ENCODE measurements at regions not wholly inside any gene's neighbourhood (a gene's known extent, or its start where the extent isn't known, plus 50 kb on each side); places are given as distances from the start of the nearest gene placed in this dataset.

- Histone ChIP-seq H3K36me3 (ENCODE audit: control insufficient read depth in 2 of 2, extremely low read depth in 1 of 2, insufficient read depth in 2 of 2, low read length in 2 of 2) (no peaks in the 10 kb centered on the region), H3K4me1 (ENCODE audit: control insufficient read depth, extremely low read depth, insufficient read depth, low read length) (no peaks in the 10 kb centered on the region), H3K9me1 (ENCODE audit: control insufficient read depth, extremely low read depth, insufficient read depth, low read length) (no peaks in the 10 kb centered on the region), H3K4me3 (ENCODE audit: control insufficient read depth in 2 of 3, extremely low read depth in 1 of 3, insufficient read depth in 2 of 3, low read depth in 1 of 3, low read length in 3 of 3) (no peak overlapping the region), H3K27me3 (ENCODE audit: control insufficient read depth, extremely low read depth, insufficient read depth, low read length) (no peaks in the 10 kb centered on the region), H3K4me2 (ENCODE audit: control insufficient read depth, extremely low read depth, insufficient read depth, low read depth, low read length) (no peak overlapping the region), H3K27ac (ENCODE audit: control insufficient read depth, insufficient read depth, low read length) (no peak overlapping the region), H3K9ac (ENCODE audit: control insufficient read depth, extremely low read depth, insufficient read depth, low read length) (no peak overlapping the region), H2AFZ (ENCODE audit: control insufficient read depth, low read length) (no peak overlapping the region), H4K20me1 (ENCODE audit: control insufficient read depth, extremely low read depth, insufficient read depth, low read length) (no peaks in the 10 kb centered on the region), H3K9me3 (ENCODE audit: control insufficient read depth, low read depth, low read length) (no peaks in the 10 kb centered on the region), H3K79me2 (ENCODE audit: control insufficient read depth, insufficient read depth, low read length) (no peaks in the 10 kb centered on the region)
- TF ChIP-seq EZH2 (IDR thresholded peaks at IDR 0.05; ENCODE audit: low read length) = no peak
- no peak for TF ChIP-seq CTCF (optimal IDR thresholded peaks at IDR 0.05 in 1 of 3, IDR thresholded peaks at IDR 0.05 in 1 of 3, conservative IDR thresholded peaks at IDR 0.05 in 1 of 3; ENCODE audit: extremely low read depth in 1 of 3, insufficient read depth in 2 of 3, low read length in 3 of 3)
- DNase-seq (ENCODE audit: low read depth, low spot score) = no peak
- dilution Hi-C loops (cut with MboI; ENCODE audit: extremely low pct_ligation_motif_present, low sequenced_read_pairs) = no loop called here
- no peak for FAIRE-seq
Observed at GRCh38 chrX:8313844-8314243, 142.8 kb upstream of the VCX2 start.

- Histone ChIP-seq H2AFZ (ENCODE audit: control insufficient read depth, low read length) (no peak overlapping the region), H3K36me3 (ENCODE audit: control insufficient read depth in 2 of 2, extremely low read depth in 1 of 2, insufficient read depth in 2 of 2, low read length in 2 of 2) (no peaks in the 10 kb centered on the region), H3K27ac (ENCODE audit: control insufficient read depth, insufficient read depth, low read length) (no peak overlapping the region), H3K4me2 (ENCODE audit: control insufficient read depth, extremely low read depth, insufficient read depth, low read depth, low read length) (no peak overlapping the region), H3K4me3 (ENCODE audit: control insufficient read depth in 2 of 3, extremely low read depth in 1 of 3, insufficient read depth in 2 of 3, low read depth in 1 of 3, low read length in 3 of 3) (no peak overlapping the region), H3K9me1 (ENCODE audit: control insufficient read depth, extremely low read depth, insufficient read depth, low read length) (no peaks in the 10 kb centered on the region), H3K79me2 (ENCODE audit: control insufficient read depth, insufficient read depth, low read length) (no peaks in the 10 kb centered on the region), H3K9me3 (ENCODE audit: control insufficient read depth, low read depth, low read length) (no peaks in the 10 kb centered on the region), H3K9ac (ENCODE audit: control insufficient read depth, extremely low read depth, insufficient read depth, low read length) (no peak overlapping the region), H3K4me1 (ENCODE audit: control insufficient read depth, extremely low read depth, insufficient read depth, low read length) (no peaks in the 10 kb centered on the region), H3K27me3 (ENCODE audit: control insufficient read depth, extremely low read depth, insufficient read depth, low read length) (no peaks in the 10 kb centered on the region), H4K20me1 (ENCODE audit: control insufficient read depth, extremely low read depth, insufficient read depth, low read length) (no peaks in the 10 kb centered on the region)
- dilution Hi-C loops (cut with MboI; ENCODE audit: extremely low pct_ligation_motif_present, low sequenced_read_pairs) = no loop called here
- FAIRE-seq (no peak), DNase-seq (ENCODE audit: low read depth, low spot score) (no peak)
- TF ChIP-seq EZH2 (IDR thresholded peaks at IDR 0.05; ENCODE audit: low read length) (no peak), CTCF (optimal IDR thresholded peaks at IDR 0.05 in 1 of 3, IDR thresholded peaks at IDR 0.05 in 1 of 3, conservative IDR thresholded peaks at IDR 0.05 in 1 of 3; ENCODE audit: extremely low read depth in 1 of 3, insufficient read depth in 2 of 3, low read length in 3 of 3) (no peak)
Observed at GRCh38 chrX:8314881-8315280, 143.8 kb upstream of the VCX2 start.
